ENCODE measurements at regions not wholly inside any gene's neighbourhood (a gene's known extent, or its start where the extent isn't known, plus 50 kb on each side); places are given as distances from the start of the nearest gene placed in this dataset.
"Not testable (repeated sequence)": the region's sequence is repeated elsewhere in the genome, so short reads cannot be mapped to it uniquely, and the experiment has no call there.

DNA sequence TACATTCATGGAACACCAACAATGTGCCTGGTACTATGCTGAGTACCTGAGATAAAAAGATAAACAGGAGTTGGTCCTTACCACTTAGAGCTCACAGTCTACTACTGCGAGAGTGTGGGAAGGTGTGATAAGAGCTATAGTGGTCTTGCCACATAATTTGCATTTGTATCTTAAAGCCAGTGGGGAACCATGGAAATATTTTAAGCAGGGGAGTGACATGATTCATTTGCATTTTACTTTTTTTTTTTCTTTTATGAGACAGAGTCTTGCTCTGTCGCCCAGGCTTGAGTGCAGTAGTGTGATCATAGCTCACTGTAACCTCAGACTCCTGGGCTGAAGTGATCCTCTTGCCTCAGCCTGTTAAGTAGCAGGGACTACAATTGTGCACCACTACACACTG, 53.6 kb downstream of the SRGAP2 start:
- not testable (repeated sequence) for DNase-seq (ENCODE audit: low read depth in 2 of 2)

DNA sequence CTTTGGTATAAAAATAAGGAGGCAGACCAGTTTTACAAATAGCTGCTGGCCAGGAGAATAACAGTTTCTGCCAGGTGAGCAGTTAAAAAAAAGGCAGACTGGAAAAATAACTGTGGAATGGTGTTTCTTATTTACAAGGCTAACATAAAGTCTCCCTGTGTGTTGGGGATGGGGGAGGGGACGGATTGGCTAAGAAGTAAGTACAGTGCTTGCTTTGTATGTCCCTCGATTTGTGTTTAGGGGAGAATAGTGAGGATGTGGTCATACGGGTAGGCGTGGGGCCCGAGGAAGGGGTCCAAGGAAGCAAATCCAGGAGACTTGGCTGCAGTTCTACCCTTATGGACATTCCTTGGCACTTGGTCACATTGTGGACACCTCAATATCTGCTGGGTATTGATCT, 58.1 kb downstream of the SRGAP2 start:
- not testable (repeated sequence) for DNase-seq (ENCODE audit: low read depth in 2 of 2)

DNA sequence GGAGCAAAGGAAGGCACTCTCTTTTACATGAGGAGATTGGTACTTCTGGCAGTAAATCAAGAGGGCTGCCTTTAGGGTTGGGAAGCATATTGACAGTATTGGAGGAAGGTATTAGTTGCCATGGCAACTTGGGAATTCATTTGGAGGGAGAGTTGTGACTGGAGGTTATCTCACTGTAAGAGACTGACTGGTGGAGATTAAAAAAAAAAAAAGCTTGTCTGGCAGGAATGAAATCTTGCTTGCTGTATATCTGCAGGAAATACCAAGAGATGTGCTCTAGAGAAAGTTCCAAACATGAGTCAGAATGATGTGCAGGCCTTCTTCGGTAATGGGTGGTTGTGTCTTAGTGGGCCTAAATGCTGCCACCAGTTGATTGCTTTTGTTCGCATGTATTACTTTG, 59.1 kb downstream of the SRGAP2 start:
- DNase-seq (ENCODE audit: low read depth in 2 of 2) = not testable (repeated sequence)

DNA sequence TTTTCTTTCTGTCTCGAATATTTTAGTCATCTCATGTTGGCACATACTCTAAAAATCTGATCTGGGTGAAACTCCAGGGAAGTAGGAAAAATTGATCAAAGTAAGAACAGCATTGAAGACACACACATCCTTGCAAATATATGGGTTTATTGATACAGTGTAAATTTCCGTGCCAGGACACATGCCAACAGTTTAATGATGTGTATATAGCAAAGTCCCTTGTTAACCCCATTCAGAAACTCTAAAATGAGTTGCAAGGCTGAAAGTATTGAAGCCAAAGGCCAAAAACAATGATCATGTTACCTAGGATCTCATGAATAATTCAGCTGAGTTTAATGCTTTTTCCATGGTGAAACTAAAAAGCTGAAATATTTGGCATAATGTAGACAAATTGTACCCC, 61.6 kb downstream of the SRGAP2 start:
- not testable (repeated sequence) for DNase-seq (ENCODE audit: low read depth in 2 of 2)

- not testable (repeated sequence) for DNase-seq (ENCODE audit: low read depth in 2 of 2)
Measured at GRCh38 chr1:206271153-206271552, 67.8 kb downstream of the SRGAP2 start.

GRCh38 chr1:206273104-206273503, 69.8 kb downstream of the SRGAP2 start:
- DNase-seq (ENCODE audit: low read depth in 2 of 2) = not testable (repeated sequence)

GRCh38 chr1:206276143-206276542, 72.8 kb downstream of the SRGAP2 start:
- DNase-seq (ENCODE audit: low read depth in 2 of 2) = not testable (repeated sequence)

- DNase-seq (ENCODE audit: low read depth in 2 of 2) = not testable (repeated sequence)
Measured at GRCh38 chr1:206278683-206279082, 75.3 kb downstream of the SRGAP2 start.

DNA sequence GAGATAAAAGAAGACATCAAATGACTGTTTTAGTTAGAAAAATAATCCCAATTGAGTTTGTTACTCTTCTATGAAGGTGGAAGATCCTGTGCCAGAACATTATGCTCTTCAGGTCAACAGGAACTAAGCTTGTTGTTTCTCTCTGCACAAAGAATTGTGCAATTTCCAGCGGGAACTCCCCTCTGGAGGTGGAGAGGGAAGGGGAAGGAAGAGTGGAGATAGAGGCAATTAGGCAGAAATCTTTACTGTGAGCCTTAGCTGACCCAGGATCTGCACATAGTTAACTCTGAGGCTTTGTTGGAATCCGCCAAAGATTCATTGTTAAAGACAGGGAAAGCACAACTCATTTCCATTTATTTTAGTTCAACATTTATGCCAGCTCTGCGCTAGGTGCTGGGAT, 77.3 kb downstream of the SRGAP2 start:
- not testable (repeated sequence) for DNase-seq (ENCODE audit: low read depth in 2 of 2)

DNA sequence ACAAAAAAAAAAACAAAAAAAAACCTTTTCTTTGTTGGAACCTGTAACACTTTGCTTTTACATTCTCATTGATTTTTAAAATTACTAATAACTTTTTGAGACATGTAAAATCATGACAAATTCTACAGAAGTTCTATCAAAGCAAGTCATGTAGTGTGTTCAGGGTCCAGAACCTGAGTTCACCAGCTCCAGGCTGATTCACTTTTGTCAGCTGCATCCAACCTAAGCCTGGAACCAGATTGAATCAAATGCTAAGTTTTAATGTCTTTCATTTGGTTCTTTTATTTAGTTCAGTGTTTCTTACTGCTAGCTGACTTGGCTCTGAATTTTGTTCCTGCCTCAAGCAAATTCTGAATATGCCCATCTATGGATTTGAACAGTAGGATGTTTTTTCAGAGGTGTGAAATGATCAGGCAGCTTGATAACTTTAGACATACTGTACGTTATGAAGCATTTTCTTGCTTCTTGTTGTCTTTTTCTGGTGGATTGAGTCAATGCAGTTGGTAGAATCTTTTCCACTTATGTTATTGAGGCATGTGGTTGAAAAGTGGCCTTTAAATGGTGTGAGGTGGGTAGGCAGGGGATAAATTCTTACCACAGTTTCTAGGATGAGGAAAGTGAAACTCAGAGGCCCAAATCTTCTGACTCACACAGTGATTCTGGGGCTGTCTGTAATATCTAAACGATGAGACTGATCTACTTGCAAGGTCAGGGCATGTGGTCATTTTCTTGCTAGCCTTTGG, 78.7 kb downstream of the SRGAP2 start:
- DNase-seq (ENCODE audit: low read depth in 2 of 2) = not testable (repeated sequence)

DNA sequence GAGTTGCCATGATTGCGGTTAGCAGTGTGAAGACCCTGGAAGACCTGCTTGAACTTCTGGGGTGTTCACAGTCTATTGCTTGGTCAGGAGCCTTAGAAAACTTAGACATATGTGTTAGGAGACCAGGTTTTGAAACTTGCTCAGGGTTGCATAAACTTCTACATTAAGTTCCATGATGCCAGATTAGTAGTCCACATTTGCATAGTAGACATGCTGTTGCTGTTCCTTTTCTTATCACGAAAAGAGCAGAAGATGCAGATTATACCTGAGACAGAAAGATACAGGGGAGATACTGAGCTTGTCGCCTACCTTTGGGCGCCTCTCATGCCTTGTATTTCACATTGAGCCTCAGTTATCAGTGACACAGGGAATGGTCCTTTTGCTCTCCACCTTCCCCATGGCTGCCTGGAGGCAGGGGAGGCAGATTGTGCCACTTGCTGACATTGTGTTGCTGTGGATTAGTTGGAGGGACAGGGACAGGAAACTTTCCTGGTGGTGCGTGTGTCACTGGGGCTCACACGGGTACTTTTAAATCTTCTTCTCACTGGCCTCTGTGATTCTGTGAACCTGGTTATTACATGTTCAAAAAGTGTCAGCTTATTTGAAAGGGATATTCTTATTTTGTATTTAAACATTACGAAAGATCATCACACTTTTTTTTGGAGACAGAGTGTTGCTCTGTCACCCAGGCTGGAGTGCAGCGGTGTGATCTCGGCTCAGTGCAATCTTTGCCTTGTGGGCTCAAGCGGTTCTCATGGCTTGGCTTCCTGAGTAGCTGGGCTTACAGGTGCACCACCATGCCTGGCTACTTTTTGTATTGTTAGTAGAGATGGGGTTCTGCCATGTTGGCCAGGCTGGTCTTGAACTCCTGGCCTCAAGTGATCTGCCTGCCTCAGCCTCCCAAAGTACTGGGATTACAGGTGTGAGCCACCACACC, 82.0 kb downstream of the SRGAP2 start:
- DNase-seq (ENCODE audit: low read depth in 2 of 2) = not testable (repeated sequence)

DNA sequence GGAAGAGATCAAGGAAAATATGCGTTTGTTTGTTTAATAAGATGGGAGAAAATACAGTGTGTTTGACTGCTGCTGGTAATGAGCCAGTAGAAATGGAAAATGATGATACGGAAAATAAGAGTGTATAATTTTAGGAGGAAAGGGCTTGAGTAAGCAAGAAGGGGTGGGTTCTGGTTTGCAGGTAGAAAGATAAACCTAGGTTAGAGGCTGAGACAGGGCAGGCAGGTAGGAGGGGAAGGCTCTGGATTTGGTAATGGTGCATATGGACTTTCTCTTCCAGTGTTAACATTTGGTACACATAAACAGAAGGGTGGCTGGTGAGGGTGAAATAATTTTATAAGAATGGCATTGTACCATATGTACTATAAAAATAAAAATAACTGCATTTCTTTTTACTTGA, 84.4 kb downstream of the SRGAP2 start:
- not testable (repeated sequence) for DNase-seq (ENCODE audit: low read depth in 2 of 2)

DNA sequence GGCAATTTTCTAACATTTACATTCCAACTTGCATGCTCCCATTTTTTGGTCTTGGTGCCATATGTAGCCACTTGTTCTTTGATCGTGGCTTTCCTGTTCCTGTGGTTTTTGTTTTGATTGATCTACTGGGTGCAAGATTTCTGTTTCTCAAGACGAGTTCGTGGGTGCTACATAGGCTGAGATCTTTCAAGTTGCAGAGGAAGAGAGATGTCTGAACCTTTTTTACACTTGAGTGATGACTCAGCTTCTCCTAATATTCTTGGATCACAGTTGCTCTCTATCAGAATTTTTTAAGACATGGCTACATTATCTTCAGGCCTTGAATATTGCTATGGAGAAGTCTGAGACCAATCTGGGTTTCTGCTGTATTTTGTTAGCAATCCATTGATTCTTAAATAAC, 85.1 kb downstream of the SRGAP2 start:
- not testable (repeated sequence) for DNase-seq (ENCODE audit: low read depth in 2 of 2)

DNA sequence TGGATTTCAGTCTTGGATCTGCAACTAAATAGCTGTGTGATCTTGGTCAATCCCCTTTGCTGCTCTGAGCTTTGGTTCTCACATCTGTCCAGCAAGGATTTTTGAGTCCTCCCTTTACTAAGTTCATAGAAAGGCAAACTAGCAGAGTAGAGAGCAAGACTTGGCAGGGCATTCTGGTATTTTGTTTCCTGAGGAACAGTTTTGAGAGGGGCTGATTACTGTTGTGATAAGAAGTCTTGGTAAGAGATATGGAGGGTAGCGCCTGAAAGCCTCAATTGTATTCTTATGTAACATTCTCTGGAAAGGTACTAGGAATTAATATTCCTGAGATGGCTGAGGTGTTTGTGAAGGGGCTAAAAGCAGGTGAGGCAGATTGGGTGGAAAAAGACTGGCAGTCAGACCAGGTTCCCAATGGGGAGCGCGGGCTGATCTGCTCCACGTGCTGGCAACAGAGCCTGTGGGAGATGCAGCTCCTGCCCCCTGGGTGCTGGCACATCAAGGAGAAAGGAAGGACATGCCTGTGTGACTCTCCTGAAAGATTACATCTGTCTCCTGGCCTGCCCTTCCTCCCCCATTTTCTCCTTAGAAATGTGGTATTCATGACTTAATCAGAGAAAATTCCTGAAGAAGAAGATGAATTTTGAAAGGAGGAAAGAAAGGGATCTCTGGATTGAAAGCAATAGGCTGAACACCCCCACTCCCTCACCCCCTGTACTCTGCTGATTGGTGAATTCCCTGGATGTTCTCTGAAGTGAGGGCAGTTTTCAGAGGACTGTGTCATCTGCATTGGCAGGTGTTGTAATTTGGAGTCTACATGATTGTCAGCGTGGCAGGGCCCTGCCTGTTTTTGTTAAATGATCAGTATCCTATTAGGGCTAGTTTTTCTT, 94.0 kb downstream of the SRGAP2 start:
- DNase-seq (ENCODE audit: low read depth in 2 of 2) = not testable (repeated sequence)

- DNase-seq (ENCODE audit: low read depth in 2 of 2) = not testable (repeated sequence)
Measured at GRCh38 chr1:206298032-206298392, 94.7 kb downstream of the SRGAP2 start.

- DNase-seq (ENCODE audit: low read depth in 2 of 2) = not testable (repeated sequence)
Measured at GRCh38 chr1:206299181-206299791, 95.9 kb downstream of the SRGAP2 start.

- DNase-seq (ENCODE audit: low read depth in 2 of 2) = not testable (repeated sequence)
Measured at GRCh38 chr1:206299942-206300341, 96.6 kb downstream of the SRGAP2 start.

DNA sequence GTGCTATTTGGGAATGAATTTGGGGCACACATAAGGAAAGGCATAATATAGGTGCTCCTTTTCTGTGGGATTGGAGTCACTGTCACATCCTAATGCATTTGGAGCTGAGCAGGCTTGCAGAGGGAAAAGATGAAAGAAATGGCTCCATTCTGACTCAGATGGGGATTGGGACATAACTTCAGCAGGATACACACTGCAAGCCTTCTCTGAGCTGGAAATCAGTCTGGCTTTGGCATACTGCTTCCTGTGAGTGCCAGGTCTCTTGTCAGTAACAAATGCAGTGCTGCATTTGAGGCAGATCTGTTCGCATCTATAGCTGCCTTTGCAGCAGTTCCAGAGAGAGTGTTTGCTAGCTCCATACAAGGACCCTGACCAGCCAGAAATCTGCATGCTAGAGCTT, 98.7 kb downstream of the SRGAP2 start:
- not testable (repeated sequence) for DNase-seq (ENCODE audit: low read depth in 2 of 2)

DNA sequence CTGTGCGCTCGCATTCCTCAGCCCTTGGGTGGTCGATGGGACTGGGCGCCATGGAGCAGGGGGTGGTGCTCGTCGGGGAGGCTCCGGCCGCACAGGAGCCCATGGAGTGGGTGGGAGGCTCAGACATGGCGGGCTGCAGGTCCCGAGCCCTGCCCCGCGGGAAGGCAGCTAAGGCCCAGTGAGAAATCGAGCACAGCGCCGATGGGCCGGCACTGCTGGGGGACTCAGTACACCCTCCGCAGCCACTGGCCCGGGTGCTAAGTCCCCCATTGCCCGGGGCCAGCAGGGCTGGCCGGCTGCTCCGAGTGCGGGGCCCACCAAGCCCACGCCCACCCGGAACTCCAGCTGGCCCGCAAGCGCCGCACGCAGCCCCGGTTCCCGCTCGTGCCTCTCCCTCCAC, 104.1 kb downstream of the SRGAP2 start:
- DNase-seq (ENCODE audit: low read depth in 2 of 2) = not testable (repeated sequence)

DNA sequence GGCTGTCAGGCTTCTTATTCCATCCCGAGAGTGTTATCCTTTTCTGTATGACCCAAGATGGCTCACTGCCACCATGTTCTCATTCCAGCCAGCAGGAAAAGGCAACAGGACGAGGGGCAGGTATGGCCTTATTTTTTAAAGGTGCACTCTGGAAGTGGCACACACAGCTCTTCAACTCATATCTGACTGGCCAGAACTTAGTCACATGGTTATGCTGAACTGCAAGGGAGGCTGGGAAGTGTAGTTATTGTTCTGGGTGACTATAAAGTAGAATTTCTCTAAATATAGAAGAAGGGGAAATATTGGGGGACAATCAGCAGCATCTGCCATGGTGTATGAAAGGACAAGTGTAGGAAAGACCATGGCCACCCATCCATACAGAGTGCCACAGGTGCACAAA, 107.6 kb downstream of the SRGAP2 start:
- DNase-seq (ENCODE audit: low read depth in 2 of 2) = not testable (repeated sequence)

- not testable (repeated sequence) for DNase-seq (ENCODE audit: low read depth in 2 of 2)
Measured at GRCh38 chr1:206311611-206312273, 108.4 kb downstream of the SRGAP2 start.

All from stimulated activated CD8-positive, alpha-beta memory T cell treated with anti-CD3 and anti-CD28 coated beads, Interleukin-2, amount 100 ng/mL, for 48 hours (primary cell).